Fibroblast of the aortic adventitia (primary cell): ENCODE measurements at regions not wholly inside any gene's neighbourhood (a gene's known extent, or its start where the extent isn't known, plus 50 kb on each side); places are given as distances from the start of the nearest gene placed in this dataset.

Source experiments
- DNase-seq: peaks from one replicate; pipeline ENCODE4 v3.0.0-alpha.2; 2010; ENCODE audit warnings: low read depth
- H3K4me3 ChIP-seq: 2 replicates; pipeline ENCODE4 v1.5.1; 2011; ENCODE audit warnings: low read depth, mild to moderate bottlenecking, control low read depth, low read length, moderate library complexity
- TF ChIP-seq, protein P1 (sequence below): IDR thresholded peaks from 2 replicates; pipeline ENCODE4 v1.5.1; 2011; ENCODE audit warnings: mild to moderate bottlenecking, low read length, control low read depth, inconsistent platforms; ENCODE audit not compliant: insufficient read depth

DNA sequence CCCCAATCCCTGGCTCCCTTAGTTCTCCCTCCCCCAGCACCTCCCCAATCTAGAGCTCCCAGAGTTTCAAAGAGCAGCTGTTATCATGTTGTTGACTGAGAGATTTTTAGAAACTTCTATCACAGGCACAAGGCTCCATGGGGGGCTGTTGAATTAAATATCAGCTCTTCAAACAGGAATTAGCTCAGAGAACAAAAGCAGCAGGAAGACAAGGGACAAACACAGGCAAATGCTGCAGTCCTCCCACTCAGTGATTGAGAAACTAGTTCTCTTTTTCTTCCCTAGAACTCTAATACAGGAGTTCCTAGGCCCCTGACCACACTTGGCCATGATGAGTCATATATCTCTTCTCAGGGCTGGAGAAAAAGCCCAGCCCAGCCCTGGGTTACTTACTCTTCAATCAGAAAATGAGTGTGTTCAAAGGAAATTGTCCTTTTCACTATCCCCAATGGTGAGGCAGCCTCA is 262.1 kb downstream of the IGSF11 start:
- TF ChIP-seq, protein P1, sequence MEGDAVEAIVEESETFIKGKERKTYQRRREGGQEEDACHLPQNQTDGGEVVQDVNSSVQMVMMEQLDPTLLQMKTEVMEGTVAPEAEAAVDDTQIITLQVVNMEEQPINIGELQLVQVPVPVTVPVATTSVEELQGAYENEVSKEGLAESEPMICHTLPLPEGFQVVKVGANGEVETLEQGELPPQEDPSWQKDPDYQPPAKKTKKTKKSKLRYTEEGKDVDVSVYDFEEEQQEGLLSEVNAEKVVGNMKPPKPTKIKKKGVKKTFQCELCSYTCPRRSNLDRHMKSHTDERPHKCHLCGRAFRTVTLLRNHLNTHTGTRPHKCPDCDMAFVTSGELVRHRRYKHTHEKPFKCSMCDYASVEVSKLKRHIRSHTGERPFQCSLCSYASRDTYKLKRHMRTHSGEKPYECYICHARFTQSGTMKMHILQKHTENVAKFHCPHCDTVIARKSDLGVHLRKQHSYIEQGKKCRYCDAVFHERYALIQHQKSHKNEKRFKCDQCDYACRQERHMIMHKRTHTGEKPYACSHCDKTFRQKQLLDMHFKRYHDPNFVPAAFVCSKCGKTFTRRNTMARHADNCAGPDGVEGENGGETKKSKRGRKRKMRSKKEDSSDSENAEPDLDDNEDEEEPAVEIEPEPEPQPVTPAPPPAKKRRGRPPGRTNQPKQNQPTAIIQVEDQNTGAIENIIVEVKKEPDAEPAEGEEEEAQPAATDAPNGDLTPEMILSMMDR = no peak
- no peak for DNase-seq
- H3K4me3 ChIP-seq = no peak overlapping the region

DNA sequence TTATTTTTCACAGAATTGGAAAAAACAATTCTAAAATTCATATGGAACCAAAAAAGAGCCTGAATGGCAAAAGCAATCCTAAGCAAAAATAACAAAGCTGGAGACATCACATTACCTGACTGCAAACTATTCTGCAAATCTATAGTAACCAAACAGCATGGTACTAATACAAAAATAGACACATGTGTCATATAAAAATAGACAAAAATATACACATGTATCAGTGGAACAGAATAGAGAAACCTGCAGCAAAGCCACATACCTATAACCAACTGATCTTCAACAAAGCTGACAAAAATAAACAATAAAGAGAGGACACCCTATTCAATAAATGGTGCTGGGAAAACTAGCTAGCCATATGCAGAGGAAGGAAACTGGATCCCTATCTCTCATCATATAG is 259.6 kb downstream of the IGSF11 start:
- no peak for DNase-seq
- H3K4me3 ChIP-seq = no peak overlapping the region
- TF ChIP-seq, protein P1 = no peak

DNA sequence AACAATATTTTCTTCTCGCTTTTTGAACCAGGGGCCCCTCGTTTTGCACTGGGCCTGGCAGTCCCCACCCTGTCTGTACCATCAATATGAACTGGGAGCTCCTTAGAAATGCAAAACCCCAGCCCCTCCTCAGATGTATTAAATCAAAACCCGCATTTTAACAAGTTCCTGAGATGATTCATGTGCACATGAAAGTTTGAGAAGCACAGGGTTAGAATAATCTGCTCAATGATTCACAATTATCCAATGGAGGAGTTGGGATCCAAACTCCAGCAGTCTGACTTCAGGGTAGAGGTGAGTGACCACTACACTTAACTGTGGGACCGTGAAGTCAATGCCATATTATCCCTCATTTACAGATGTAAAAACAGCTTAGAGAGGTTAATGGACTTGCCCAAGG is 256.4 kb downstream of the IGSF11 start:
- TF ChIP-seq, protein P1 = no peak
- H3K4me3 ChIP-seq = no peak overlapping the region
- DNase-seq = no peak

DNA sequence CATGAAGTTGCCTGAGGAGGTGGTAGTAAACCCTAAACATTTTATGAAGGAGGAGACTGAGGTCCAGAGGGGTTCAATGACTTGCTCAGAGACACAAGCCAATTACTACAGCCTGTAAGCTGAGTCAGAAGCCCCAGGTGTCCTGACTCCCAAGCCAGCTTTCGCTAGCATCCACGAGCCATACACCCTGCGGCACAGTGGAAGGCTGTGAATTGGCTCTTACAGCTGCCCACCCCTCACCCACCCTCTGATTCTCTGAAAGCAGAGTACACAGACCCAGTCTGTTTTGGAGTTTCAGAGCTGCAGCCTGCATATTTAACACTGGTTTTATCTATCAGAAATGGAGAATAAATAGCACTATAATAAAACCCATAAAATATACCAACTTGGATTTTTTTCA is 253.4 kb downstream of the IGSF11 start:
- DNase-seq = no peak
- TF ChIP-seq, protein P1 = no peak
- no peak overlapping the region for H3K4me3 ChIP-seq

DNA sequence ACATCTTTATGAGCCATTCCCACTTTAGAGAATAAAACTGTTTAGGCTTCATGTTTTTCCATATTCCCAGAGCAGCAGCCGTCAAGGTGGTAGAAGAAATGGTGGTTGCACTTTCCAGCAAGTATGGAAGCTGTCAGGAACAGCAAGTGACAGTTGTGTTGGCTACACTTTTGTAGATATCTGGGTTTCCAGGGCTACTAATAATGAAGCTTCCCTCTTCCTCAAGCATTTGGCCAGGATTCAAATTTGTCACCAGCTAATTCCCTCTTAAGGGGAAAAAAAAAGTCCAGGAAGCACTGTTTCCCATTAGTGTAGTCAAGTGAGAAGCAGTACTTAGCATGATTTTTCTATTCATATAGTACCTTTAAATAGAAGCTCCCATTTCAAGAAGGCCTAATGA is 252.8 kb downstream of the IGSF11 start:
- H3K4me3 ChIP-seq = no peak overlapping the region
- no peak for DNase-seq
- TF ChIP-seq, protein P1 = no peak

DNA sequence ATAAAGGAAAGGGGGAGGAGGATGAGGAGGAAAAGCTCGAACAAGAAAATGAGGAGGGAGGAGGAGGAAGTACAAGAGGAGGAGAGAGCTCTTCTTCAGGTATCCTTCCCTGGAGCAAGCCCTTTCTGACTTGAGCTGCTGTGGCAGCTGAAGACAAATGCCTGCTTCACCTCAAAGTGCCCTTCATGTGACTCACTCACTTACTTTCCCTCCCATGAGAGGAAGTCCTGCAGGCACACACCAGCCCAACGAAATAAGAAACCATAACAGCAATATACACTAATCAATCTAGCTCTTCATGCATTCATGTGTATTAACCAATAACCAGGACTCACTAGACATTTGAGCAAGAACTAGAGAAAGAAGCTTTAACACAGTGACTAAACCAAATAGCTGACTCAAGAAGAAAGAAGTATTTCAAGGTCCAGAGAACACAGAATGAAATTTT is 251.9 kb downstream of the IGSF11 start:
- no peak overlapping the region for H3K4me3 ChIP-seq
- no peak for DNase-seq
- TF ChIP-seq, protein P1 = no peak

DNA sequence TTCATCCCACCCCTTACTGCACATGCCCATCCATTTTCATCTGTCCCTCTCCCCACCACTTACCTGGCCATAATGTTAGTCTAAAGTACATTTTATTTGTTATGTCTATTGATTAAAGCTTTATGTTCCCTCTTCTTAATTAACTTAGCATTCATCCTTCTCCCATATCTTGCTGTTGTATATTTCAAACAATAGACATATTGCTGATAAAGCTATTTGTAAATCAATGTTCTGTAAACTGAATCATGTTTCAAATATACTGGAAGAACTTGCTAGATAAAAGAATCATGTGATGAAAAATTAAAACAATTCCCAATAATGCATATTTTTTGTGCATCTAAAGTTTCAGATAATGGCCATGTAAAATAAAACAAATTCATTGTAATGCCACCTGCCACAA is 249.2 kb downstream of the IGSF11 start:
- TF ChIP-seq, protein P1 = no peak
- no peak overlapping the region for H3K4me3 ChIP-seq
- DNase-seq = no peak
